Thyroid gland (tissue), 4 donors: ENCODE measurements at regions not wholly inside any gene's neighbourhood (a gene's known extent, or its start where the extent isn't known, plus 50 kb on each side); places are given as distances from the start of the nearest gene placed in this dataset.

Source experiments
- DNase-seq, 2 donors: peaks; one replicate each; pipeline ENCODE4 v3.0.0-alpha.2; 2019
- H3K27ac ChIP-seq, 3 donors: fragments of 200-600 bp; sonication (generic); 1 replicate in 2 of 3; 2 replicates in 1 of 3; pipeline ENCODE4 v1.5.1; 2016 to 2019; ENCODE audit warnings: mild to moderate bottlenecking in 1 of 3, moderate library complexity in 1 of 3
- H3K27me3 ChIP-seq: fragments of 200-600 bp; sonication (generic); one replicate; pipeline ENCODE4 v1.5.1; 2019
- H3K36me3 ChIP-seq, 2 donors: fragments of 200-600 bp; sonication (generic); one replicate each; pipeline ENCODE4 v1.5.1; 2016 to 2019
- H3K4me1 ChIP-seq, 2 donors: fragments of 200-600 bp; sonication (generic); one replicate each; pipeline ENCODE4 v1.5.1; 2017 to 2019
- H3K4me3 ChIP-seq, 3 donors: fragments of 200-600 bp; sonication (generic); replicated peaks in 1 of 3; 1 replicate in 2 of 3; 2 replicates in 1 of 3; pipeline ENCODE4 v1.5.1; 2016; ENCODE audit warnings: mild to moderate bottlenecking in 1 of 3
- H3K9me3 ChIP-seq: fragments of 200-600 bp; sonication (generic); one replicate; pipeline ENCODE4 v1.5.1; 2017
- POLR2A ChIP-seq, 2 donors: fragments of 450-650 bp; IDR thresholded peaks; one replicate each; pipeline ENCODE4 v1.6.1; 2017; ENCODE audit warnings: antibody characterized with exemption in 2 of 2, mild to moderate bottlenecking in 2 of 2, moderate library complexity in 1 of 2
- WGBS, 2 donors: methylation state at CpG; one replicate each; pipeline ENCODE4 v1.1.5; 2017; 5-methylcytosine and 5-hydroxymethylcytosine counted together
- intact Hi-C: fragments of 100-400 bp; cut with DNase I; formaldehyde crosslinking; loops from one replicate; pipeline ENCODE4 v1.15.1; 2023
- TF ChIP-seq, protein P1 (sequence below), 6 experiments: fragments of 200-600 bp in 3 of 6; fragments of 450-650 bp in 3 of 6; sonication (generic) in 3 of 6; IDR thresholded peaks; one replicate each; pipeline ENCODE4 v1.5.1; 2016 to 2019; ENCODE audit warnings: antibody characterized with exemption in 6 of 6, mild to moderate bottlenecking in 2 of 6, inconsistent platforms in 1 of 6, moderate library complexity in 1 of 6

DNA sequence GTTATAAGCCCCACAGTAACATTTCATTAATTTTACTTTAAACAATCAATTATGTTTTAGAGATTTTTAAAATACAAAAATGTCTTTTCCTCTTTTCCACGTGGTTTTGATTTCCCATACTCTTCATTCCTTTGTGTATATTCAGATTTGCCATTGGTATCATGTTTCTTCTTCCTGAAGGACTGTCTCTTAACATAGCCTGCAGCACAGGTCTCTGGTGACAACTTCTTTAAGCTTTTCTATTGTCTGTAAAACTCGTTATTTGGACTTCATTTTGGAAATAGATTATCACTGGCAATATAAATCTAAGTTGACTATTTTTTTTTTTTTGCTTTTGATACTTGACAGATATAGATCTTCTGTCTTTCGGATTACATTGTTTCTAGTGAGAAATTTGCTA, 115.2 kb upstream of the KLHL29 start:
- intact Hi-C loops = no loop called here
- TF ChIP-seq, protein P1, sequence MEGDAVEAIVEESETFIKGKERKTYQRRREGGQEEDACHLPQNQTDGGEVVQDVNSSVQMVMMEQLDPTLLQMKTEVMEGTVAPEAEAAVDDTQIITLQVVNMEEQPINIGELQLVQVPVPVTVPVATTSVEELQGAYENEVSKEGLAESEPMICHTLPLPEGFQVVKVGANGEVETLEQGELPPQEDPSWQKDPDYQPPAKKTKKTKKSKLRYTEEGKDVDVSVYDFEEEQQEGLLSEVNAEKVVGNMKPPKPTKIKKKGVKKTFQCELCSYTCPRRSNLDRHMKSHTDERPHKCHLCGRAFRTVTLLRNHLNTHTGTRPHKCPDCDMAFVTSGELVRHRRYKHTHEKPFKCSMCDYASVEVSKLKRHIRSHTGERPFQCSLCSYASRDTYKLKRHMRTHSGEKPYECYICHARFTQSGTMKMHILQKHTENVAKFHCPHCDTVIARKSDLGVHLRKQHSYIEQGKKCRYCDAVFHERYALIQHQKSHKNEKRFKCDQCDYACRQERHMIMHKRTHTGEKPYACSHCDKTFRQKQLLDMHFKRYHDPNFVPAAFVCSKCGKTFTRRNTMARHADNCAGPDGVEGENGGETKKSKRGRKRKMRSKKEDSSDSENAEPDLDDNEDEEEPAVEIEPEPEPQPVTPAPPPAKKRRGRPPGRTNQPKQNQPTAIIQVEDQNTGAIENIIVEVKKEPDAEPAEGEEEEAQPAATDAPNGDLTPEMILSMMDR (IDR thresholded peaks at IDR 0.05) = no peak
- TF ChIP-seq POLR2A (IDR thresholded peaks at IDR 0.05) = no peak

DNA sequence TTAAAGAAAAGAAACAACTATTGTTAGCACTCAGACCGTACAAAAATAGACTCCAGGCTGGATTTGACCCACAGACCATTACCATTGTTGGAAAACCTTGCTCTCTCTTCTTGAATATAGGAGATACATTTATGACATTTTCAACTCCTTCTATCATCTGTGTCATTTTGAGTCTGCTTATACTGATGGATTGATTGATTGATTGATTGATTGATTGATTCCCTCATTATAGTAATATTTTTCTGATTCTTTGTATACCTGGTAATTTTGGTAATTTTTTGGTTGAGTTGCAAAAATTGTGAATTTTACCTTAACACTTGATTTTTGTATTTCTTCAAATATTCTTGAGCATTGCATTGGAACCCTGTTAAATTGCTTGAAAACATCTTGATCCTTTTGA, 114.2 kb upstream of the KLHL29 start:
- DNase-seq = no peak
- Histone ChIP-seq H3K27me3 (no peaks in the 10 kb centered on the region), H3K9me3 (no peaks in the 10 kb centered on the region), H3K36me3 (no peaks in the 10 kb centered on the region), H3K4me3 (no peak overlapping the region), H3K4me1 (no peaks in the 10 kb centered on the region), H3K27ac (no peak overlapping the region)
- 91 to 96% methylated on average over 1 of the region's 1 CpG for WGBS, 2 donors
- intact Hi-C loops = no loop called here
- TF ChIP-seq, protein P1 (IDR thresholded peaks at IDR 0.05) = no peak
- no peak for TF ChIP-seq POLR2A (IDR thresholded peaks at IDR 0.05)

More for the DNA sequence above, 115.2 kb upstream of the KLHL29 start:
- 59 to 63% methylated on average over 3 of the region's 3 CpGs for WGBS, 2 donors
- Histone ChIP-seq H3K4me3 (no peak overlapping the region), H3K36me3 (no peaks in the 10 kb centered on the region), H3K4me1 (no peaks in the 10 kb centered on the region), H3K27ac (no peak overlapping the region), H3K9me3 (no peaks in the 10 kb centered on the region), H3K27me3 (no peaks in the 10 kb centered on the region)
- DNase-seq = no peak

DNA sequence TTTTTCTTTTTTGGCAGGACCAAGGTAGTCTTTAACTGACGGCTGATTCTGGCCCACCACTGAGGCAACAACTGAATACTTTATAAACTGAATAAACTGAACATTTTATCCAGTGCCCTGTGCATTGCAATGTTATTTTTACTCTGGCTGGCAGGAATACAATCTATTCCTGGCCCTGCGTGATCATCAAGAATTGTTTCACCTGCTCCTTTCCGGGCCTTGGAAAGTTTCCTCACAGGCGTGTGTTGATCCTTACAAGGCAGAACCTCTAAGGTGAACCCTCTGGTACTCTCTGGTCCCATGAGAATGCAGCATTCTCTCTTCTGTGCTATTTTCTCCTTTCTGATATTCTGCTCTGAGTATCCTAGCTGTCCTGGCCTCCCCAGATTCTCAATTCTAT, 113.7 kb upstream of the KLHL29 start:
- H3K27me3 ChIP-seq = no peaks in the 10 kb centered on the region
- DNase-seq = no peak
- H3K9me3 ChIP-seq = no peaks in the 10 kb centered on the region
- H3K36me3 ChIP-seq = no peaks in the 10 kb centered on the region
- 45 to 61% methylated on average over 4 of the region's 4 CpGs for WGBS, 2 donors
- H3K4me1 ChIP-seq = no peaks in the 10 kb centered on the region
- intact Hi-C loops = no loop called here
- no peak overlapping the region for H3K4me3 ChIP-seq
- H3K27ac ChIP-seq = no peak overlapping the region
- TF ChIP-seq POLR2A (IDR thresholded peaks at IDR 0.05) = no peak
- TF ChIP-seq, protein P1 (IDR thresholded peaks at IDR 0.05) = no peak

GRCh38 chr2:23273786-23274185, 111.2 kb upstream of the KLHL29 start:
- intact Hi-C loops = no loop called here
- WGBS, 2 donors = 88 to 93% methylated on average over 3 of the region's 3 CpGs
- Histone ChIP-seq H3K9me3 (no peaks in the 10 kb centered on the region), H3K27ac (no peak overlapping the region), H3K27me3 (no peaks in the 10 kb centered on the region), H3K4me3 (no peak overlapping the region), H3K4me1 (no peaks in the 10 kb centered on the region), H3K36me3 (no peaks in the 10 kb centered on the region)
- no peak for TF ChIP-seq POLR2A (IDR thresholded peaks at IDR 0.05)
- TF ChIP-seq, protein P1 (IDR thresholded peaks at IDR 0.05) = no peak
- no peak for DNase-seq

- Histone ChIP-seq H3K36me3 (no peaks in the 10 kb centered on the region), H3K27ac (no peak overlapping the region), H3K4me3 (no peak overlapping the region), H3K9me3 (no peaks in the 10 kb centered on the region), H3K27me3 (no peaks in the 10 kb centered on the region), H3K4me1 (no peaks in the 10 kb centered on the region)
- intact Hi-C loops = no loop called here
- DNase-seq = no peak
- 85 to 95% methylated on average over 2 of the region's 2 CpGs for WGBS, 2 donors
- no peak for TF ChIP-seq POLR2A (IDR thresholded peaks at IDR 0.05)
- TF ChIP-seq, protein P1 (IDR thresholded peaks at IDR 0.05) = no peak
Measured at GRCh38 chr2:23280401-23280800, 104.6 kb upstream of the KLHL29 start.
